ENCODE measurements at regions not wholly inside any gene's neighbourhood (a gene's known extent, or its start where the extent isn't known, plus 50 kb on each side); places are given as distances from the start of the nearest gene placed in this dataset.

GRCh38 chr14:61932974-61933373 lies 170.8 kb downstream of the SNAPC1 start:
- no peak for TF ChIP-seq CTCF (IDR thresholded peaks at IDR 0.05)
- Histone ChIP-seq H3K27me3 (ENCODE audit: control insufficient read depth, insufficient read depth, low read length) (peaks cover 2% of the 10 kb centered on the region), H3K4me1 (ENCODE audit: control insufficient read depth, insufficient read depth, low read length) (no peaks in the 10 kb centered on the region), H3K36me3 (ENCODE audit: control insufficient read depth, insufficient read depth, low read length) (no peaks in the 10 kb centered on the region), H3K4me3 (ENCODE audit: low read length) (no peak overlapping the region), H3K27ac (ENCODE audit: low read length) (no peak overlapping the region), H3K9me3 (ENCODE audit: control insufficient read depth, insufficient read depth, low read length) (no peaks in the 10 kb centered on the region)
- Mint-ChIP-seq H3K4me1 (no peaks in the 10 kb centered on the region), H3K27me3 (ENCODE audit: low read depth in 2 of 2) (peaks cover 21 to 53% of the 10 kb centered on the region in 2 donors), H3K36me3 (no peaks in the 10 kb centered on the region), H3K9me3 (no peaks in the 10 kb centered on the region), H3K27ac (no peak overlapping the region), H3K4me3 (no peak overlapping the region)
- no peak for ATAC-seq
- no peak for DNase-seq
- WGBS (ENCODE audit: insufficient coverage), result 84% methylated on average over 4 of the region's 4 CpGs
- intact Hi-C loops (cut with micrococcal nuclease), result no loop called here

DNA sequence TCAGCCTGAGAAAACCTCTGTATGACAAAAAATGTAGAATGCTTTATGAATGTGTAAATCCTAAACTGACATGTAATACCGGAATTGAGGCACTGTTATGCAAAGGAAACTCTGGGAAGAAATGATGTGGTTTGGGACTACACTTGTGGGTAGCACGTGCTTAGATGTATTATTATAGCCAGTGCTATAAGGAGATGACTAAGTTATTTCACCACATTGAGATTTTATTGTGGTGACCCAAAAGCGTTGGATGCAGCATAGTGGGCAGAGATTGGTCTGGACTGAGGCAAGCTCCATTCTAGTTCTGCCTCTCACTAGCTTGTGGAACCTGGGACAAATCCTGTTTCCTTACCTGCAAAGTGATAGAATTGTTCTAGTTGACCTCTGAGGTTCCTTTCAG lies 172.2 kb downstream of the SNAPC1 start:
- no peaks in the 10 kb centered on the region for H3K9me3 ChIP-seq (ENCODE audit: control insufficient read depth, insufficient read depth, low read length)
- no peak for TF ChIP-seq CTCF (IDR thresholded peaks at IDR 0.05)
- H3K9me3 Mint-ChIP-seq, result no peaks in the 10 kb centered on the region
- H3K36me3 Mint-ChIP-seq, result no peaks in the 10 kb centered on the region
- peaks cover 2% of the 10 kb centered on the region for H3K27me3 ChIP-seq (ENCODE audit: control insufficient read depth, insufficient read depth, low read length)
- intact Hi-C loops (cut with micrococcal nuclease), result no loop called here
- H3K27ac ChIP-seq (ENCODE audit: low read length), result no peak overlapping the region
- H3K27ac Mint-ChIP-seq, result no peak overlapping the region
- H3K4me3 Mint-ChIP-seq, result no peak overlapping the region
- 37% methylated on average over 3 of the region's 3 CpGs for WGBS (ENCODE audit: insufficient coverage)
- H3K4me1 ChIP-seq (ENCODE audit: control insufficient read depth, insufficient read depth, low read length), result no peaks in the 10 kb centered on the region
- H3K4me3 ChIP-seq (ENCODE audit: low read length), result no peak overlapping the region
- no peaks in the 10 kb centered on the region for H3K36me3 ChIP-seq (ENCODE audit: control insufficient read depth, insufficient read depth, low read length)
- H3K27me3 Mint-ChIP-seq (ENCODE audit: low read depth in 2 of 2), result peaks cover 19 to 50% of the 10 kb centered on the region in 2 donors
- no peak for DNase-seq
- no peak for ATAC-seq
- no peaks in the 10 kb centered on the region for H3K4me1 Mint-ChIP-seq

- no peak for TF ChIP-seq CTCF (IDR thresholded peaks at IDR 0.05)
- Histone ChIP-seq H3K9me3 (ENCODE audit: control insufficient read depth, insufficient read depth, low read length) (no peaks in the 10 kb centered on the region), H3K27ac (ENCODE audit: low read length) (no peak overlapping the region), H3K27me3 (ENCODE audit: control insufficient read depth, insufficient read depth, low read length) (no peaks in the 10 kb centered on the region), H3K36me3 (ENCODE audit: control insufficient read depth, insufficient read depth, low read length) (no peaks in the 10 kb centered on the region), H3K4me3 (ENCODE audit: low read length) (no peak overlapping the region), H3K4me1 (ENCODE audit: control insufficient read depth, insufficient read depth, low read length) (no peaks in the 10 kb centered on the region)
- intact Hi-C loops (cut with micrococcal nuclease), result no loop called here
- DNase-seq, result no peak
- WGBS (ENCODE audit: insufficient coverage), result 60% methylated on average over 1 of the region's 2 CpGs
- ATAC-seq, result no peak
- H3K4me1 Mint-ChIP-seq, result no peaks in the 10 kb centered on the region
- no peaks in the 10 kb centered on the region for H3K36me3 Mint-ChIP-seq
- no peak overlapping the region for H3K4me3 Mint-ChIP-seq
- H3K27ac Mint-ChIP-seq, result no peak overlapping the region
- H3K9me3 Mint-ChIP-seq, result no peaks in the 10 kb centered on the region
- peaks cover 29 to 58% of the 10 kb centered on the region in 2 donors for H3K27me3 Mint-ChIP-seq (ENCODE audit: low read depth in 2 of 2)
Observed at GRCh38 chr14:61939776-61940175, 177.6 kb downstream of the SNAPC1 start.

DNA sequence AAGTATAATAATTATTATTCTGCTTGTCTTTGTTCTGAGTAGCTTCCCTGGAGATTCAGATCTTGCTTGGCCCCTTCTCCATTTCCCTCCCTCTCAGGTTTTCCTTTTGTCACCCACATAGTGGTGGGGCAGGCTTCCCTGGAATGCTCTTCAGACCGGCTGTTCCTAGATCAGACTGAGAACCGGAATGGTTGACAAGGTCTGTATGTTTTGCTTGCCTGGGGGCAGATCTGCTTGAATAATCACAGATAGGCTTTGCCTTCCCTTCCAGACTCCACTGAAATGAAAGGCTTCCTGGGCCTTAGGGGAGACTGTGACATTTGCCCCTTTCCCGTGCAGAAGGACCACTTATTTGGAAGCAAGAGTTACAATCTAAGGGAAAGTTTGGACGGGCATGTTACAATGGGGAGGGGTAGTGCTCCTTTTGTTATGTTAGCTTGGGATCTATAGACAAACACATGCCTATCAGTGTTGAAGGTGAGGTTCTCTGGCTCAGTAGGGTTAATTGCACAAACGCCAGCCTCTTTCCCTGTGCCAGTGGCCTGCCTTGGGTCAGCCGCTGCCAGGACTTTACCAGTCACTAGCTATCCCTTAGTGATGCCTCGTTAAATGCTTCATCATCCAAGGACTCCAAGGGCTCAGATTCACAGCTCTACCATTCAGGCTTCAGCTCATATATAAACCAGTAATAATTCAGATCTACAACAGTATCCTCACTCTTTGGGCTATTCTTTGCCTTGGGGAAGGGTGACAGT lies 178.6 kb downstream of the SNAPC1 start:
- no peaks in the 10 kb centered on the region for H3K9me3 ChIP-seq (ENCODE audit: control insufficient read depth, insufficient read depth, low read length)
- no peak overlapping the region for H3K27ac ChIP-seq (ENCODE audit: low read length)
- no peaks in the 10 kb centered on the region for H3K36me3 ChIP-seq (ENCODE audit: control insufficient read depth, insufficient read depth, low read length)
- H3K36me3 Mint-ChIP-seq, result no peaks in the 10 kb centered on the region
- DNase-seq (no peak), ATAC-seq (no peak)
- H3K27ac Mint-ChIP-seq, result no peak overlapping the region
- 70% methylated on average over 7 of the region's 7 CpGs for WGBS (ENCODE audit: insufficient coverage)
- no peaks in the 10 kb centered on the region for H3K4me1 Mint-ChIP-seq
- no peaks in the 10 kb centered on the region for H3K27me3 ChIP-seq (ENCODE audit: control insufficient read depth, insufficient read depth, low read length)
- no peak overlapping the region for H3K4me3 Mint-ChIP-seq
- no peak for TF ChIP-seq CTCF (IDR thresholded peaks at IDR 0.05)
- no peaks in the 10 kb centered on the region for H3K4me1 ChIP-seq (ENCODE audit: control insufficient read depth, insufficient read depth, low read length)
- intact Hi-C loops (cut with micrococcal nuclease), result no loop called here
- peaks cover 25 to 51% of the 10 kb centered on the region in 2 donors for H3K27me3 Mint-ChIP-seq (ENCODE audit: low read depth in 2 of 2)
- H3K9me3 Mint-ChIP-seq, result no peaks in the 10 kb centered on the region
- H3K4me3 ChIP-seq (ENCODE audit: low read length), result no peak overlapping the region

Data from natural killer cell (primary cell).